NCI-H2171 (cell line): ENCODE measurements at regions not wholly inside any gene's neighbourhood (a gene's known extent, or its start where the extent isn't known, plus 50 kb on each side); places are given as distances from the start of the nearest gene placed in this dataset.

Source experiments
- DNase-seq: peaks from one replicate; lab custom pipeline; 2025; lab: John Stamatoyannopoulos, UW

DNA sequence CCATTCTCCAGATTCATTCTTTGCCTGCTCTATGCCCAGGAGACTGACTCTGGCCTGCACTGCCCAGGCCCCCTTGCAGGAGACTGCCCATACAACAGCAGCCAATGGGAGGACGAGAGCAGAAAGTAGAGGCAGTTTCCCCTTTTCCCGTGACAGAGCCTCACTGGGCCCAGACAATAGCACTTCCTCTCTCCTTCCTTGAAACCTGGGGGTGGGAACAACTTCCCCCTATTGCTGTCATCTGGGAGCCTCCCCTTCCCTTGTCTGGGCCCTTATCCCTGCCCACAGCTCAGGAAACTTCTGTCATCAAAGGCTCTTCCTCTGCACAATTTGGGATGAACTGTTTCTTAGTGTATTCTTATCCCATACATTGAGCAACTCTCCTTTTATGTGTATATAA, 60.8 kb upstream of the KCNJ15 start:
- DNase-seq = no peak

DNA sequence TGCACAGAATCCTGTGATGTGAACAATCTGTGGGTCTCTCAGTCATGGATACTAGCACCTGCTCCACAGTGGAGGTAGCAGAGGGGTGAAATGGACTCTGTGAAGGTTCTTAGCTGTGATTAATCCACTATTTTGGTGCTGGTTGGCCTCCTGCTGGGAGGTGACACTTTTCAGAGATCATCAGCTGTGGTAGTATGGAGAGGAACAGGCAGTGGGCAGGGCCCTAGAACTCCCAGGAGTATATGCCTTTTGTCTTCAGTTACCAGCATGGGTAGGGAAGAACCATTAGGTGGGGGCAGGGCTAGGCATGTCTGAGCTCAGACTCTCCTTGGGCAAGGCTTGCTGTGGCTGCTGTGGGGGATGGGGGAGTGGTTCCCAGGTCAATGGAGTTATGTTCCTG, 54.0 kb upstream of the KCNJ15 start:
- no peak for DNase-seq

DNA sequence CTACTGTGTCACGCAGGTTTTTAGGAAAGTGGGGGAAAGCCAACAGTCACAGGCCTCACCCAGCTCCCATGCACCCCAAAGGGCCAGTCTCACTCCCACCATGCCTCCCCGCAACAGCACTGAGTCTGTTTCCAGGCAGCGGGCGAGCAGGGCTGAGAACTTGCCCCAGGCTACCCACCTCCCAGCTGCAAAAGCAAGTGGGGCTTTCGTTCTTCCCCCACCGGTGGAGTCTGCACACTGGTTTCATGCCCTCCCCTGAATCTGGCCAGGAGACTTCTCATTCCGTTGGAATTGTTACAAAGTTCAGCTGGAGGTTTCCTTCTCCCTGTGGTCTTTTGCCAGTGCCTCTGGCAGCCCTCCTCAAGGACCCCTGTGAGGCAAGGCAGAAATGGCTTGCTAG, 53.6 kb upstream of the KCNJ15 start:
- DNase-seq = no peak

DNA sequence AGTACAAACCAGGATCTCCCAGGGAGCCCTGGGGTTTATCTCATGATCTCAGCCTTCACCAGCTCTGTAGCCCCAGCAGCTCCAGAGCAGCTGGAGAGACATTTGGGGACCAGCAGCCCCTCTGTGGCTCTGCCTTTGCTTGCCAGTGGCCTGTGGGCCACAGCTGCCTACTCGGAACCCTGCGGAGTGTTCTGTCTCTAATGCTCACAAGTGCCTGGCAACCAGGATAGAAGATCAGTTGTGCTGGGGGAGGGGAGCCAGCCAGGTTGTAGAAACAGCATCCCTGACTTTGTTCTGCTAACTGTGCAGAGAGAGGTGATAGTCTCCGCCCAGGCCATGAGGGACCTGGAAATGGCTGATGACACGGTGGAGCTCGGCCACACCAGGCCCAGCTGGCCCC, 50.9 kb upstream of the KCNJ15 start:
- peak; percentile 21 for DNase-seq

DNA sequence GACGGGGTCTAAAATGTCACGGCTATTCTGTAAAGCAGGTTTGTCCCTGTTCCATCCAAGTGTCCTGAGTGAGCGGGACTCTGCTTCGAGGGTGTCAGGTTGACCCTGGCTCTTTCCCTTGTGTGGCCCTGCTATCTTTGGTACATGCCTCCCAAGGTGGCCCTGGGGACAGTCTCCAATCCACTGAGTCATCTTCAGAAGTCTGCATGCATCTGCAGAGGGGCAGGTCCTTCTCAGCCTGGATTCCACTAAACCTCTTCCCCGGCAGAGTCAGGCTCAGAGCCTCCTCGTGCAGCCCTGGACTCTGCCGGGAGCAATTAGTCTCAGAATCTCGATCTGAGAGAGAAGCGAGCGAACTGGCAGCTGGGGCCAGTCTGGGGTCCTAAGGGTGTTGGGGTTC, 50.1 kb upstream of the KCNJ15 start:
- DNase-seq = no peak
